Liver (tissue), 3 donors: ENCODE measurements at regions not wholly inside any gene's neighbourhood (a gene's known extent, or its start where the extent isn't known, plus 50 kb on each side); places are given as distances from the start of the nearest gene placed in this dataset.

Experiments used
- EGR1 ChIP-seq, 2 donors: IDR thresholded peaks; 2 replicates each; pipeline ENCODE4 v1.6.1; 2016 to 2018; ENCODE audit warnings: antibody characterized with exemption in 2 of 2, low read depth in 2 of 2
- JUND ChIP-seq, 2 donors: IDR thresholded peaks; 2 replicates each; pipeline ENCODE4 v1.6.1; 2016; ENCODE audit warnings: antibody characterized with exemption in 2 of 2
- NR2F2 ChIP-seq: IDR thresholded peaks from 2 replicates; pipeline ENCODE4 v1.6.1; 2016; ENCODE audit warnings: antibody characterized with exemption
- SP1 ChIP-seq: IDR thresholded peaks from 2 replicates; pipeline ENCODE4 v1.6.1; 2018; ENCODE audit warnings: antibody characterized with exemption, mild to moderate bottlenecking
- TAF1 ChIP-seq: conservative IDR thresholded peaks from 2 replicates; pipeline ENCODE4 v1.6.1; 2016; ENCODE audit warnings: antibody characterized with exemption, mild to moderate bottlenecking
- TF ChIP-seq, protein P1 (sequence below): fragments of 150-350 bp; IDR thresholded peaks from 2 replicates; pipeline ENCODE4 v1.5.1; 2017; ENCODE audit warnings: improper control_type of control experiment, low read depth, low read length; ENCODE audit not compliant: missing input control
- TF ChIP-seq, protein P2 (sequence below): IDR thresholded peaks from 2 replicates; pipeline ENCODE4 v1.6.1; 2016; ENCODE audit warnings: antibody characterized with exemption, mild to moderate bottlenecking
- donor health status: healthy.
- donor health status: healthy.

DNA sequence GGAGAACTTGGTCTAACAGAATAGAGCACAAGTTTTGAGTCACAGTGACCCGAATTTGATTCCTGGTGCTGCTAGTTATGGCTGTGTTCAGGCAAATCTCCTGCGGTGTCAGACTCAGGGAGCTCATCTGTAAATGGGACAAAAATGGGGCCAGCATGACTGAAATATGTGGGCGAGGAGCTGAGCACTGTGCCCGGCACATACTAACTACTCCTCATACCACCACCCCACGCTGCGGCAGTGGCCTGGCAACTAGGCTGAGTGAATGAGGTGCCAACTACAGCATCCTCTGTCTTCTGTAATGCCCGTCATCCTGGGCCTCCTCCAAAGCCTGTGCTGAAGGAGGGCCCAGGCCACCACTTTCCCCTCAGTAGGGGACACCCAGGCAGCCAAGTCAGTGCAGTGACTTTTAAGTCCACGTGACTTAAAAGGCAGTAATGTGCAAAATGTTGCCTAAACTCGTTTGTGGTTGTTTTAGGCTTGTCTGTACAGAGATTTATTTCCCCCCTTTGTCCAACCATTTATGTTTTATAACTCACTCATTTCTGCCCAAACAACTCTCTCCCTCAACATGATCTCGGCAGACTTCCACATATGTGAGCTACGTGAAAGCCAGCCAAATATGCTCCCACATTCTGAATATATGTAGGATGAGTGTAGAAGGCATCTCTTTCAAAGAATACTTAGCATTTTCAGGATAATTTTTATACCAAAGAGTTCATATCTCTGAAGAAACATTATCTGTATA, 773.7 kb downstream of the TSN start:
- TF ChIP-seq NR2F2 (no peak), SP1 (no peak), TAF1 (no peak), EGR1 (IDR thresholded peaks at IDR 0.05; ENCODE audit: low read depth in 2 of 2) (no peak), JUND (IDR thresholded peaks at IDR 0.05) (no peak)
- TF ChIP-seq, protein P1, sequence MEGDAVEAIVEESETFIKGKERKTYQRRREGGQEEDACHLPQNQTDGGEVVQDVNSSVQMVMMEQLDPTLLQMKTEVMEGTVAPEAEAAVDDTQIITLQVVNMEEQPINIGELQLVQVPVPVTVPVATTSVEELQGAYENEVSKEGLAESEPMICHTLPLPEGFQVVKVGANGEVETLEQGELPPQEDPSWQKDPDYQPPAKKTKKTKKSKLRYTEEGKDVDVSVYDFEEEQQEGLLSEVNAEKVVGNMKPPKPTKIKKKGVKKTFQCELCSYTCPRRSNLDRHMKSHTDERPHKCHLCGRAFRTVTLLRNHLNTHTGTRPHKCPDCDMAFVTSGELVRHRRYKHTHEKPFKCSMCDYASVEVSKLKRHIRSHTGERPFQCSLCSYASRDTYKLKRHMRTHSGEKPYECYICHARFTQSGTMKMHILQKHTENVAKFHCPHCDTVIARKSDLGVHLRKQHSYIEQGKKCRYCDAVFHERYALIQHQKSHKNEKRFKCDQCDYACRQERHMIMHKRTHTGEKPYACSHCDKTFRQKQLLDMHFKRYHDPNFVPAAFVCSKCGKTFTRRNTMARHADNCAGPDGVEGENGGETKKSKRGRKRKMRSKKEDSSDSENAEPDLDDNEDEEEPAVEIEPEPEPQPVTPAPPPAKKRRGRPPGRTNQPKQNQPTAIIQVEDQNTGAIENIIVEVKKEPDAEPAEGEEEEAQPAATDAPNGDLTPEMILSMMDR = no peak
- TF ChIP-seq, protein P2, sequence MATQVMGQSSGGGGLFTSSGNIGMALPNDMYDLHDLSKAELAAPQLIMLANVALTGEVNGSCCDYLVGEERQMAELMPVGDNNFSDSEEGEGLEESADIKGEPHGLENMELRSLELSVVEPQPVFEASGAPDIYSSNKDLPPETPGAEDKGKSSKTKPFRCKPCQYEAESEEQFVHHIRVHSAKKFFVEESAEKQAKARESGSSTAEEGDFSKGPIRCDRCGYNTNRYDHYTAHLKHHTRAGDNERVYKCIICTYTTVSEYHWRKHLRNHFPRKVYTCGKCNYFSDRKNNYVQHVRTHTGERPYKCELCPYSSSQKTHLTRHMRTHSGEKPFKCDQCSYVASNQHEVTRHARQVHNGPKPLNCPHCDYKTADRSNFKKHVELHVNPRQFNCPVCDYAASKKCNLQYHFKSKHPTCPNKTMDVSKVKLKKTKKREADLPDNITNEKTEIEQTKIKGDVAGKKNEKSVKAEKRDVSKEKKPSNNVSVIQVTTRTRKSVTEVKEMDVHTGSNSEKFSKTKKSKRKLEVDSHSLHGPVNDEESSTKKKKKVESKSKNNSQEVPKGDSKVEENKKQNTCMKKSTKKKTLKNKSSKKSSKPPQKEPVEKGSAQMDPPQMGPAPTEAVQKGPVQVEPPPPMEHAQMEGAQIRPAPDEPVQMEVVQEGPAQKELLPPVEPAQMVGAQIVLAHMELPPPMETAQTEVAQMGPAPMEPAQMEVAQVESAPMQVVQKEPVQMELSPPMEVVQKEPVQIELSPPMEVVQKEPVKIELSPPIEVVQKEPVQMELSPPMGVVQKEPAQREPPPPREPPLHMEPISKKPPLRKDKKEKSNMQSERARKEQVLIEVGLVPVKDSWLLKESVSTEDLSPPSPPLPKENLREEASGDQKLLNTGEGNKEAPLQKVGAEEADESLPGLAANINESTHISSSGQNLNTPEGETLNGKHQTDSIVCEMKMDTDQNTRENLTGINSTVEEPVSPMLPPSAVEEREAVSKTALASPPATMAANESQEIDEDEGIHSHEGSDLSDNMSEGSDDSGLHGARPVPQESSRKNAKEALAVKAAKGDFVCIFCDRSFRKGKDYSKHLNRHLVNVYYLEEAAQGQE = no peak
